Small intestine (tissue), 7 donors: ENCODE measurements at regions not wholly inside any gene's neighbourhood (a gene's known extent, or its start where the extent isn't known, plus 50 kb on each side); places are given as distances from the start of the nearest gene placed in this dataset.
"Not testable (repeated sequence)": the region's sequence is repeated elsewhere in the genome, so short reads cannot be mapped to it uniquely, and the experiment has no call there.

Source experiments
- DNase-seq, 2 donors: peaks; one replicate each; pipeline versions ENCODE4 v3.0.0 to v3.0.0-alpha.2; 2013
- FAIRE-seq: peaks from 2 replicates; lab custom pipeline; 2012; peaks lifted over from hg19 to GRCh38; lab: Jason Lieb, UNC
- H3K27ac ChIP-seq, 3 donors: one replicate each; pipeline ENCODE4 v1.5.1; 2013; ENCODE audit warnings: low read length in 2 of 3, mild to moderate bottlenecking in 2 of 3, control low read depth in 1 of 3, inconsistent platforms in 1 of 3, low read depth in 1 of 3, moderate library complexity in 1 of 3
- H3K27me3 ChIP-seq, 3 donors: one replicate each; pipeline ENCODE4 v1.6.1; 2013; ENCODE audit warnings: low read length in 3 of 3, inconsistent platforms in 1 of 3; ENCODE audit not compliant: control insufficient read depth in 3 of 3, insufficient read depth in 3 of 3
- H3K36me3 ChIP-seq, 3 donors: one replicate each; pipeline ENCODE4 v1.6.1; 2013; ENCODE audit warnings: low read length in 3 of 3, inconsistent platforms in 1 of 3, low read depth in 1 of 3, mild to moderate bottlenecking in 1 of 3, moderate library complexity in 1 of 3; ENCODE audit not compliant: control insufficient read depth in 3 of 3, insufficient read depth in 2 of 3
- H3K4me1 ChIP-seq, 3 donors: one replicate each; pipeline ENCODE4 v1.6.1; 2013; ENCODE audit warnings: low read length in 2 of 3, inconsistent platforms in 1 of 3, low read depth in 1 of 3, mild to moderate bottlenecking in 1 of 3, moderate library complexity in 1 of 3; ENCODE audit not compliant: control insufficient read depth in 3 of 3, insufficient read depth in 2 of 3
- H3K4me3 ChIP-seq, 3 donors: one replicate each; pipeline ENCODE4 v1.5.1; 2013; ENCODE audit warnings: low read length in 3 of 3, control low read depth in 1 of 3, inconsistent platforms in 1 of 3, low read depth in 1 of 3, mild to moderate bottlenecking in 1 of 3, moderate library complexity in 1 of 3
- H3K9me3 ChIP-seq, 2 donors: one replicate each; pipeline ENCODE4 v1.6.1; 2013; ENCODE audit warnings: low read depth in 1 of 2, low read length in 1 of 2; ENCODE audit not compliant: control insufficient read depth in 2 of 2, insufficient read depth in 1 of 2
- WGBS, 3 donors: extraction: QIAGEN DNeasy Blood & Tissue Kit; methylation state at CpG; one replicate each; pipeline ENCODE4 v1.1.7; 2013; 5-methylcytosine and 5-hydroxymethylcytosine counted together
- donor health status: healthy with polysubstance abuse.
- donor health status: control.
- donor health status: control.
- donor health status: Bipolar disorder and iron deficiency.
- donor health status: healthy.

DNA sequence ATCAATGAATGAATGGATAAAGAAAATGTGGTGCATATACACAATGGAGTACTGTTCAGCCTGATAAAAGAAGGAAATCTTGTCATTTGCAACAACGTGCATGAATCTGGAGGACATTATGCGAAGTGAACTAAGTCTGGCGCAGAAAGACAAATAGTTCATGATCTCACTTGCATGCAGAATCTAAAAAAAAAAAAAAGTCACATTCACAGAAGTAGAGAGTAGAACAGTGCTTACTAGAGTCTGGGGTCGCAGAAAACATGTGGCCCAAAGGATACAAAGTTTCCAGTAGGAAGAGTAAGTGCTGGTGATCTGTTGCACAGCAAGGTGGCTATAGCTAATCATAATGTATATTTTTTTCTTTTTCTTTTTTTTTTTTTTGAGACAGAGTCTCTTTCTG lies 167.3 kb downstream of the CRLF3 start:
- not testable (repeated sequence) for H3K4me3 ChIP-seq, H3K27ac ChIP-seq, H3K27me3 ChIP-seq, FAIRE-seq, H3K4me1 ChIP-seq, DNase-seq, H3K36me3 ChIP-seq, H3K9me3 ChIP-seq
- WGBS, 3 donors: 62 to 98% (median 84%) methylated on average over 2 to 3 of the region's 4 CpGs

DNA sequence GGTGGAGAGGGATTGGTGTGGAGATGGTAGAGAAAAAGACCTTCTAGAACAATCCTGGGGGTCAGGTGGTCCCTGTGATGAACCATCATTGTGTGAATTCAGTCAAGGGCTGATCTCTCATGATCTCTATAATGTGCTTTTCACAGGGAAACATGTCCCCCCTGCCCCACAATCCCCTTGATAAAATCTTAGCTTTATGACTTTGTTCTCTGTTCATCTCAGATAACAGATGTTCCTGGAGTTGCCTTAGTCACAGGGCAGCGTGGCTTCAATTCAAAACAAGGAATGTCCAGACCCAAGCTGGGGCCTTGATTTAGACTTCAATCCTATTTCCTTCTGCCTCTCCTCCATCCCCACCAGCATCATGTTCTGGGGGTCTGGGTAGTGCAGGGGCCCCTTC lies 171.5 kb downstream of the CRLF3 start:
- H3K4me1 ChIP-seq, FAIRE-seq, H3K4me3 ChIP-seq, H3K27ac ChIP-seq, H3K36me3 ChIP-seq, H3K27me3 ChIP-seq, H3K9me3 ChIP-seq, DNase-seq: not testable (repeated sequence)
- WGBS, 3 donors: 62 to 82% (median 65%) methylated on average over 1 of the region's 1 CpG

DNA sequence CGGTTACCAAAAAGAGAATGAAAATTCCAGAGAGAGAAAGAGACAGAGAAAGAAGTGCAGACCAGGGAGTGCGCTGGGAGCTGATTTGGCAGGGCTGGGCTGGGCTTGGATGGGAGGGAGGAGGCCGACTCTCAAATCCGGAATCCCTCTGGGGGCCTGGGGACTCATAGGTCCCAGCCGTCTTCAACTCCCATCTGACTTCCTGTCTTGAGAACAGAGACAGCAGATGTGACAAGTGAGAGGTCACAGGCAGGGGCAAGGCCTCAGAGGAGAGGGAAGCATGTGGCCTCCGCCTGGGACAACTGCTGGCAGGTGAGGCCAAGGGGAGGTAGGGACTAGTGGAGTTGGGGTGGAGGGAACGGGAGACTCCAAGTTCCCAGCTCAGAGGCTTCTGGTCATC lies 172.9 kb downstream of the GOSR1 start:
- not testable (repeated sequence) for H3K4me1 ChIP-seq, DNase-seq, H3K27me3 ChIP-seq, FAIRE-seq, H3K36me3 ChIP-seq, H3K4me3 ChIP-seq, H3K9me3 ChIP-seq, H3K27ac ChIP-seq
- 82 to 100% (median 94%) methylated on average over 1 to 5 of the region's 7 CpGs for WGBS, 3 donors

DNA sequence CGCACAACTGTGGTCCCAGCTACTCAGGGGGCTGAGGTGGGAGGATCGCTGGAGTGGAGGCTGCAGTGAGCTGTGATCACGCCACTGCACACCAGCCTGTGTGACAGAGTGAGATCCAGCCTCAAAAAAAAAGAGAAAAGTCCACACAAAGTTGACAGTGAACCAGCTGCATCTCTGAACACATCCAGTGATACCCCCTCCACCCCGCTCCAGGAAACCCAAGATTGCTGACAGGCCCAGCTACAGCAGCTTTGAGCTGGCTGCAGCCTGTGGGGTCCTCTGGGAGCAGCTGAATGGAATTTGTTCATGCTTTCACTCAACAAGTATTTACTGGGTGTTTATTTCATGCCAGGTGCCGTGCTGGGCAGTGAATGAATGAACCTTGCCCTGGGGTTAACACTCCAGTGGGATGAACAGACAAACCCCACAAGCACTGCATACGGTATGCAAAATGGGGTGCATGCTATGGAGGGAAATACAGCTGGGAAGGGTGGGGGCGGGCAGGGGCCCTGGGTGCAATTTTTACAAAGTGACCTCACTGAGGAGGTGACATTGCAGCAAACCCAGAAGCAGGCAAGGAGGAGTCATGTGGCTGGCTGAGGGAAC lies 170.9 kb downstream of the GOSR1 start:
- FAIRE-seq: not testable (repeated sequence)

DNA sequence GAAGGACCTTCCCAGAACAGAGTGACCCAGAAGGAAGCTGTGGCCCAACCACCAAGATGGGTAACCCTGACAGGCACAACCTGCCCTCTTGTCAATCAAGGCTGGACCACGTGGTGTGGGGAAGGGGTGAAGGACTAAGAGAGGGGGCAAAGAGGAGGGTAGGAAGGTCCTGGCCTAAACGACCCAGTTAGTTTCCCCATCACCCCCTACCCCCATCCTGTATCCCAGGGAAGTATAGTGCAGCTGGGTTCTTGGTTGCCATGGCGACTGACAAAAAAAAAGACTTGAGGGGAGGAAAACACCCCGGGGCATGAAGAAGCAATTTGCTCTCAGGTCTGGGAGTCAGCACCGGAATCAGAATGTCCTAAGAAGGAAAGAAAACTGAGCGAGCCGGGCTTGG lies 168.7 kb downstream of the GOSR1 start:
- not testable (repeated sequence) for H3K9me3 ChIP-seq, H3K27ac ChIP-seq, H3K36me3 ChIP-seq, DNase-seq, H3K27me3 ChIP-seq, H3K4me1 ChIP-seq, H3K4me3 ChIP-seq, FAIRE-seq
- 20 to 32% (median 27%) methylated on average over 4 to 7 of the region's 7 CpGs for WGBS, 3 donors

More for the DNA sequence above, 170.9 kb downstream of the GOSR1 start:
- not testable (repeated sequence) for H3K4me1 ChIP-seq, H3K4me3 ChIP-seq, H3K27ac ChIP-seq, H3K9me3 ChIP-seq, DNase-seq, H3K27me3 ChIP-seq, H3K36me3 ChIP-seq
- 65 to 85% (median 74%) methylated on average over 7 of the region's 7 CpGs for WGBS, 3 donors

DNA sequence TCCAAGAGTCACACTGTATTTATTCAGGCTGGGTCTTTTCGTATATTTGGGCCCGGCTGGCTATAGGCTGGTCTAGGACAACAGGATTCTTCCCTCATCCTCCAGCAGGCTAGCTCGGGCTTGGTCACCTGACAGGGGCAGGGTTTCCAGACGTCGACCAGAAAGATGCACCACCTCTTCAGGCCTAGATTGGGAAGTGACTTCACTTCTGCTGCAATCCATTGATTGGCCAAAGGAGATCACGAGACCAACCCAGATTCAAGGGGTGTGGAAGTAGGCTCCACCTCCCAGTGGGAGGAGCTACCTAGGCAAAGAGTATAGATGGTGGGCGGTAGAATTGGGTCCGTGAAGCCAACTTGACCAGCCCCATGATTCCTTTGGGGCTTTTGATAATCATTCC lies 167.5 kb downstream of the GOSR1 start:
- not testable (repeated sequence) for H3K27ac ChIP-seq, H3K4me3 ChIP-seq, H3K27me3 ChIP-seq, H3K4me1 ChIP-seq, FAIRE-seq, H3K36me3 ChIP-seq, H3K9me3 ChIP-seq, DNase-seq
- 13 to 33% (median 28%) methylated on average over 2 to 4 of the region's 8 CpGs for WGBS, 3 donors

DNA sequence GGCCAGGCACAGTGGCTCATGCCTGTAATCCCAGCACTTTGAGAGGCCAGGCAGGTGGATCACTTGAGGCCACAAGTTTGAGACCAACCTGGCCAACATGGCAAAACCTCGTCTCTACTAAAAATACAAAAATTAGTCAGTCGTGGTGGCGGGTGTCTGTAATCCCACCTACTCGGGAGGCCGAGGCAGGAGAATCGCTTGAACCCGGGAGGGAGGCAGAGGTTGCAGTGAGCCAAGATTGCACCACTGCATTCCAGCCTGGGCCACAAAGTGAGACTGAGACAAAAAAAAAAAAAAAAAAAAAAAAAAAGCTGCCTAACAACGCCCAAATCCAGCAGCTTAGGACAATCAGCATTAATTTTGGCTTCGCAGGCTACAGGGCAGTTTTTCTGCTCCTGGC lies 167.1 kb downstream of the GOSR1 start:
- not testable (repeated sequence) for DNase-seq, H3K36me3 ChIP-seq, H3K9me3 ChIP-seq, H3K27me3 ChIP-seq, H3K4me1 ChIP-seq, FAIRE-seq, H3K27ac ChIP-seq, H3K4me3 ChIP-seq
- WGBS, 3 donors: 79 to 91% (median 88%) methylated on average over 7 to 9 of the region's 9 CpGs

DNA sequence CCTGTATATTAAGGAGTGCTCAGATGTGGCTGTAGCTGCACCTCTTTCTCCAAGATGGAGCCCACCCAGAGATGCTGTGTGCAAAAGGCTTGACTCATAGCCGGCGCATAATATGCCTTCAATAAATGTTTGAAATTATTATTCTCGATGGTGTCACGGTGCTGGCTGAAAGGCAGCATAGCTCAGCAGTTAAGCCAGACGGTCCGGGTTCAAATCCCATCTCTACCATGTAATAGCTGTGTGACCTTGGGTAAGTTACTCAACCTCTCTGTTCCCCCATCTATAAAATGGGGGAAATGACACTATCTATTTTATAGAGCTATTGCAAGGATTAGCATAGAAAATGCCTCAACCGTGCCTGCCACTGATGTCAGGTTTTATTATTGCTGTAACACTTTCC lies 164.2 kb downstream of the GOSR1 start:
- H3K36me3 ChIP-seq, H3K27me3 ChIP-seq, FAIRE-seq, H3K27ac ChIP-seq, H3K4me3 ChIP-seq, H3K4me1 ChIP-seq, H3K9me3 ChIP-seq, DNase-seq: not testable (repeated sequence)
- WGBS, 3 donors: 90 to 96% (median 92%) methylated on average over 6 to 7 of the region's 7 CpGs

DNA sequence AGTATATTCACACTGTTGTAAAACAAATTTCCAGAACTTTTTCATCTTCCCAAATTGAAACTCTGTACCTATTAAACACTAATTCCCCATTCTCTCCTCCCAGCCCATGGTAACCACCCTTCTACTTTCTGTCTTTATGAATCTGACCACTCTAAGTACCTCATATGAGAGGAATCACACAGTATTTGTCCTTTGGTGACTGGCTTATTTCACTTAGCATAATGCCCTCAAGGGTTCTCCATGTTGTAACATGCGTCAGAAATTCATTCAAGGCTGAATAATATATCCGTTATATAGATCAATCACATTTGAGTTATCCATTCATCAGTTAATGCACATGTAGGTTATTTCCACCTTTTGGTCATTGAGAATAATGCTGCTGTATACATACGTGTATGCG lies 162.2 kb downstream of the GOSR1 start:
- WGBS, 3 donors: 74 to 86% (median 74%) methylated on average over 2 to 3 of the region's 4 CpGs
- not testable (repeated sequence) for FAIRE-seq, DNase-seq

More for the DNA sequence above, 162.2 kb downstream of the GOSR1 start:
- H3K4me1 ChIP-seq, H3K9me3 ChIP-seq, H3K27ac ChIP-seq, H3K27me3 ChIP-seq, H3K4me3 ChIP-seq, H3K36me3 ChIP-seq: not testable (repeated sequence)
